GM23338 (cell line): ENCODE measurements at regions not wholly inside any gene's neighbourhood (a gene's known extent, or its start where the extent isn't known, plus 50 kb on each side); places are given as distances from the start of the nearest gene placed in this dataset.

Source experiments
- ATAC-seq: fragments of 200-7000 bp; cut with Tn5 transposase; 3 replicates; pipeline ENCODE4 v1.9.1; 2020
- DNase-seq: peaks from one replicate; pipeline ENCODE4 v3.0.0-alpha.2; 2015; ENCODE audit warnings: low spot score
- H2AFZ ChIP-seq: fragments of 200-600 bp; sonication (generic); 2 replicates; pipeline ENCODE4 v1.8.0; 2016; ENCODE audit warnings: antibody characterized with exemption, mild to moderate bottlenecking, moderate library complexity
- H3F3A ChIP-seq: fragments of 200-600 bp; sonication (generic); replicated peaks from 2 replicates; pipeline ENCODE4 v1.8.0; 2017; ENCODE audit warnings: antibody characterized with exemption, mixed run types, low read depth
- H3K27ac ChIP-seq: fragments of 200-600 bp; sonication (generic); 2 replicates; pipeline ENCODE4 v1.6.1; 2016; ENCODE audit warnings: low read depth
- H3K27me3 ChIP-seq: fragments of 200-600 bp; sonication (generic); 2 replicates; pipeline ENCODE4 v1.8.0; 2016; ENCODE audit warnings: mild to moderate bottlenecking, mixed run types, moderate library complexity; ENCODE audit not compliant: insufficient read depth
- H3K36me3 ChIP-seq: fragments of 200-600 bp; sonication (generic); 2 replicates; pipeline ENCODE4 v1.8.0; 2016; ENCODE audit warnings: mild to moderate bottlenecking; ENCODE audit not compliant: insufficient read depth
- H3K4me1 ChIP-seq: fragments of 200-600 bp; sonication (generic); 2 replicates; pipeline ENCODE4 v1.8.0; 2016; ENCODE audit warnings: mild to moderate bottlenecking, moderate library complexity; ENCODE audit not compliant: insufficient read depth
- H3K4me2 ChIP-seq: fragments of 200-600 bp; sonication (generic); 2 replicates; pipeline ENCODE4 v1.7.1; 2017; ENCODE audit warnings: mixed run types
- H3K4me3 ChIP-seq: fragments of 200-600 bp; sonication (generic); 2 replicates; pipeline ENCODE4 v1.6.1; 2016; ENCODE audit warnings: mixed run types
- H3K79me2 ChIP-seq: fragments of 200-600 bp; sonication (generic); replicated peaks from 2 replicates; pipeline ENCODE4 v1.8.0; 2017; ENCODE audit warnings: mild to moderate bottlenecking; ENCODE audit not compliant: insufficient read depth
- H3K9me2 ChIP-seq: fragments of 200-600 bp; sonication (generic); 2 replicates; pipeline ENCODE4 v1.8.0; 2017; ENCODE audit not compliant: insufficient read depth
- H4K20me1 ChIP-seq: fragments of 200-600 bp; sonication (generic); replicated peaks from 2 replicates; pipeline ENCODE4 v1.8.0; 2017; ENCODE audit warnings: mild to moderate bottlenecking; ENCODE audit not compliant: insufficient read depth
- H3K27ac Mint-ChIP-seq: 2 replicates; pipeline ENCODE4 v1.8.0; 2020; ENCODE audit warnings: inconsistent platforms, mild to moderate bottlenecking, moderate library complexity, mixed read lengths
- H3K27me3 Mint-ChIP-seq: 3 replicates; pipeline ENCODE4 v1.8.0; 2022; ENCODE audit warnings: low read depth, mild to moderate bottlenecking, moderate library complexity, mixed read lengths, inconsistent platforms; ENCODE audit not compliant: insufficient read depth, poor library complexity
- H3K36me3 Mint-ChIP-seq: 3 replicates; pipeline ENCODE4 v1.8.0; 2021; ENCODE audit warnings: low read depth, mild to moderate bottlenecking, inconsistent platforms, moderate library complexity, mixed read lengths
- H3K4me1 Mint-ChIP-seq: 3 replicates; pipeline ENCODE4 v1.8.0; 2020; ENCODE audit warnings: mild to moderate bottlenecking, inconsistent platforms, mixed read lengths
- H3K4me3 Mint-ChIP-seq: 3 replicates; pipeline ENCODE4 v1.8.0; 2021; ENCODE audit warnings: moderate library complexity, mild to moderate bottlenecking, inconsistent platforms, mixed read lengths
- H3K9me3 Mint-ChIP-seq: 3 replicates; pipeline ENCODE4 v1.8.0; 2020; ENCODE audit warnings: moderate library complexity, mild to moderate bottlenecking, inconsistent platforms, mixed read lengths
- CREB1 ChIP-seq: fragments of 250-450 bp; sonication (Bioruptor Pico); IDR thresholded peaks from 2 replicates; pipeline ENCODE4 v1.5.0; 2020; ENCODE audit warnings: low read depth, mild to moderate bottlenecking, moderate library complexity
- ETS1 ChIP-seq: IDR thresholded peaks from 2 replicates; pipeline ENCODE4 v1.6.1; 2016; ENCODE audit warnings: antibody characterized with exemption
- JUNB ChIP-seq: IDR thresholded peaks from one replicate; pipeline ENCODE4 v1.6.1; 2016; ENCODE audit warnings: antibody characterized with exemption; ENCODE audit not compliant: unreplicated experiment
- NANOG ChIP-seq: IDR thresholded peaks from 2 replicates; pipeline ENCODE4 v1.6.1; 2016; ENCODE audit warnings: antibody characterized with exemption, borderline replicate concordance
- POLR2AphosphoS5 ChIP-seq: IDR thresholded peaks from 2 replicates; pipeline ENCODE4 v1.6.1; 2016; ENCODE audit warnings: antibody characterized with exemption, low read depth
- STAT1 ChIP-seq: IDR thresholded peaks from one replicate; pipeline ENCODE4 v1.6.1; 2016; ENCODE audit warnings: antibody characterized with exemption; ENCODE audit not compliant: unreplicated experiment
- ZNF114 ChIP-seq: fragments of 250-450 bp; sonication (Bioruptor Pico); IDR thresholded peaks from 2 replicates; pipeline ENCODE4 v1.5.0; 2020; ENCODE audit warnings: mild to moderate bottlenecking, moderate library complexity
- TF ChIP-seq, protein P1 (sequence below): fragments of 250-450 bp; sonication (Bioruptor Pico); IDR thresholded peaks from 2 replicates; pipeline ENCODE4 v1.5.0; 2020; ENCODE audit warnings: mild to moderate bottlenecking, moderate library complexity

GRCh38 chr4:11081006-11081405, 347.7 kb downstream of the HS3ST1 start:
- no peak overlapping the region for H3K27ac ChIP-seq
- no peaks in the 10 kb centered on the region for H3F3A ChIP-seq
- DNase-seq (no peak), ATAC-seq (no peak)
- H3K4me1 ChIP-seq: no peaks in the 10 kb centered on the region
- Mint-ChIP-seq H3K36me3 (peaks cover 8% of the 10 kb centered on the region; the same call in 1 of the 3 replicates), H3K27ac (no peak overlapping the region), H3K4me3 (no peak overlapping the region), H3K9me3 (peaks cover 3% of the 10 kb centered on the region; the same call in 2 of the 3 replicates), H3K4me1 (no peaks in the 10 kb centered on the region), H3K27me3 (no peaks in the 10 kb centered on the region)
- no peaks in the 10 kb centered on the region for H3K79me2 ChIP-seq
- H3K27me3 ChIP-seq: no peaks in the 10 kb centered on the region
- H3K9me2 ChIP-seq: no peaks in the 10 kb centered on the region
- TF ChIP-seq NANOG (no peak), CREB1 (CRISPR knock-in tag) (no peak), STAT1 (no peak), JUNB (no peak), ETS1 (no peak), ZNF114 (CRISPR knock-in tag) (no peak), POLR2AphosphoS5 (no peak)
- TF ChIP-seq, protein P1, sequence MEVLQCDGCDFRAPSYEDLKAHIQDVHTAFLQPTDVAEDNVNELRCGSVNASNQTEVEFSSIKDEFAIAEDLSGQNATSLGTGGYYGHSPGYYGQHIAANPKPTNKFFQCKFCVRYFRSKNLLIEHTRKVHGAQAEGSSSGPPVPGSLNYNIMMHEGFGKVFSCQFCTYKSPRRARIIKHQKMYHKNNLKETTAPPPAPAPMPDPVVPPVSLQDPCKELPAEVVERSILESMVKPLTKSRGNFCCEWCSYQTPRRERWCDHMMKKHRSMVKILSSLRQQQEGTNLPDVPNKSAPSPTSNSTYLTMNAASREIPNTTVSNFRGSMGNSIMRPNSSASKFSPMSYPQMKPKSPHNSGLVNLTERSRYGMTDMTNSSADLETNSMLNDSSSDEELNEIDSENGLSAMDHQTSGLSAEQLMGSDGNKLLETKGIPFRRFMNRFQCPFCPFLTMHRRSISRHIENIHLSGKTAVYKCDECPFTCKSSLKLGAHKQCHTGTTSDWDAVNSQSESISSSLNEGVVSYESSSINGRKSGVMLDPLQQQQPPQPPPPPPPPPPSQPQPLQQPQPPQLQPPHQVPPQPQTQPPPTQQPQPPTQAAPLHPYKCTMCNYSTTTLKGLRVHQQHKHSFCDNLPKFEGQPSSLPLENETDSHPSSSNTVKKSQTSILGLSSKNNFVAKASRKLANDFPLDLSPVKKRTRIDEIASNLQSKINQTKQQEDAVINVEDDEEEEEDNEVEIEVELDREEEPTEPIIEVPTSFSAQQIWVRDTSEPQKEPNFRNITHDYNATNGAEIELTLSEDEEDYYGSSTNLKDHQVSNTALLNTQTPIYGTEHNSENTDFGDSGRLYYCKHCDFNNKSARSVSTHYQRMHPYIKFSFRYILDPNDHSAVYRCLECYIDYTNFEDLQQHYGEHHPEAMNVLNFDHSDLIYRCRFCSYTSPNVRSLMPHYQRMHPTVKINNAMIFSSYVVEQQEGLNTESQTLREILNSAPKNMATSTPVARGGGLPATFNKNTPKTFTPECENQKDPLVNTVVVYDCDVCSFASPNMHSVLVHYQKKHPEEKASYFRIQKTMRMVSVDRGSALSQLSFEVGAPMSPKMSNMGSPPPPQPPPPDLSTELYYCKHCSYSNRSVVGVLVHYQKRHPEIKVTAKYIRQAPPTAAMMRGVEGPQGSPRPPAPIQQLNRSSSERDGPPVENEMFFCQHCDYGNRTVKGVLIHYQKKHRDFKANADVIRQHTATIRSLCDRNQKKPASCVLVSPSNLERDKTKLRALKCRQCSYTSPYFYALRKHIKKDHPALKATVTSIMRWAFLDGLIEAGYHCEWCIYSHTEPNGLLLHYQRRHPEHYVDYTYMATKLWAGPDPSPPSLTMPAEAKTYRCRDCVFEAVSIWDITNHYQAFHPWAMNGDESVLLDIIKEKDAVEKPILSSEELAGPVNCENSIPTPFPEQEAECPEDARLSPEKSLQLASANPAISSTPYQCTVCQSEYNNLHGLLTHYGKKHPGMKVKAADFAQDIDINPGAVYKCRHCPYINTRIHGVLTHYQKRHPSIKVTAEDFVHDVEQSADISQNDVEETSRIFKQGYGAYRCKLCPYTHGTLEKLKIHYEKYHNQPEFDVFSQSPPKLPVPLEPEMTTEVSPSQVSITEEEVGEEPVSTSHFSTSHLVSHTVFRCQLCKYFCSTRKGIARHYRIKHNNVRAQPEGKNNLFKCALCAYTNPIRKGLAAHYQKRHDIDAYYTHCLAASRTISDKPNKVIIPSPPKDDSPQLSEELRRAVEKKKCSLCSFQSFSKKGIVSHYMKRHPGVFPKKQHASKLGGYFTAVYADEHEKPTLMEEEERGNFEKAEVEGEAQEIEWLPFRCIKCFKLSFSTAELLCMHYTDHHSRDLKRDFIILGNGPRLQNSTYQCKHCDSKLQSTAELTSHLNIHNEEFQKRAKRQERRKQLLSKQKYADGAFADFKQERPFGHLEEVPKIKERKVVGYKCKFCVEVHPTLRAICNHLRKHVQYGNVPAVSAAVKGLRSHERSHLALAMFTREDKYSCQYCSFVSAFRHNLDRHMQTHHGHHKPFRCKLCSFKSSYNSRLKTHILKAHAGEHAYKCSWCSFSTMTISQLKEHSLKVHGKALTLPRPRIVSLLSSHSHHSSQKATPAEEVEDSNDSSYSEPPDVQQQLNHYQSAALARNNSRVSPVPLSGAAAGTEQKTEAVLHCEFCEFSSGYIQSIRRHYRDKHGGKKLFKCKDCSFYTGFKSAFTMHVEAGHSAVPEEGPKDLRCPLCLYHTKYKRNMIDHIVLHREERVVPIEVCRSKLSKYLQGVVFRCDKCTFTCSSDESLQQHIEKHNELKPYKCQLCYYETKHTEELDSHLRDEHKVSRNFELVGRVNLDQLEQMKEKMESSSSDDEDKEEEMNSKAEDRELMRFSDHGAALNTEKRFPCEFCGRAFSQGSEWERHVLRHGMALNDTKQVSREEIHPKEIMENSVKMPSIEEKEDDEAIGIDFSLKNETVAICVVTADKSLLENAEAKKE (CRISPR knock-in tag): no peak
- no peaks in the 10 kb centered on the region for H3K36me3 ChIP-seq
- no peak overlapping the region for H3K4me2 ChIP-seq
- H2AFZ ChIP-seq: no peak overlapping the region
- no peak overlapping the region for H3K4me3 ChIP-seq
- H4K20me1 ChIP-seq: no peaks in the 10 kb centered on the region
